Spleen (tissue), 11 donors: ENCODE measurements at regions not wholly inside any gene's neighbourhood (a gene's known extent, or its start where the extent isn't known, plus 50 kb on each side); places are given as distances from the start of the nearest gene placed in this dataset.

ENCODE experiments used
- DNase-seq: peaks from one replicate; pipeline ENCODE4 v3.0.0-alpha.2; 2020
- H3K27ac ChIP-seq, 8 donors: fragments of 200-600 bp; sonication (generic) in 7 of 8; 1 replicate in 4 of 8; 2 replicates in 4 of 8; pipeline versions ENCODE4 v1.5.0 to v1.8.0; 2016 to 2021; ENCODE audit warnings: inconsistent platforms in 4 of 8, mild to moderate bottlenecking in 4 of 8, moderate library complexity in 1 of 8
- H3K27me3 ChIP-seq, 7 donors: fragments of 200-600 bp; sonication (generic) in 6 of 7; replicated peaks in 1 of 7; 1 replicate in 4 of 7; 2 replicates in 3 of 7; pipeline versions ENCODE4 v1.5.0 to v1.8.0; 2016 to 2021; ENCODE audit warnings: inconsistent platforms in 3 of 7, mild to moderate bottlenecking in 1 of 7
- H3K36me3 ChIP-seq, 6 donors: fragments of 200-600 bp; sonication (generic) in 5 of 6; 1 replicate in 4 of 6; 2 replicates in 2 of 6; pipeline versions ENCODE4 v1.5.0 to v1.8.0; 2016 to 2021; ENCODE audit warnings: inconsistent platforms in 2 of 6
- H3K4me1 ChIP-seq, 6 donors: fragments of 200-600 bp; sonication (generic) in 5 of 6; 1 replicate in 3 of 6; 2 replicates in 3 of 6; pipeline versions ENCODE4 v1.5.0 to v1.8.0; 2016 to 2021; ENCODE audit warnings: inconsistent platforms in 3 of 6
- H3K4me3 ChIP-seq, 8 donors: fragments of 200-600 bp; sonication (generic) in 7 of 8; 1 replicate in 4 of 8; 2 replicates in 4 of 8; pipeline versions ENCODE4 v1.5.0 to v1.8.0; 2016 to 2021; ENCODE audit warnings: inconsistent platforms in 4 of 8, mild to moderate bottlenecking in 4 of 8, moderate library complexity in 2 of 8
- H3K9me3 ChIP-seq, 8 donors: fragments of 200-600 bp; sonication (generic) in 7 of 8; 1 replicate in 4 of 8; 2 replicates in 4 of 8; pipeline versions ENCODE4 v1.5.0 to v1.8.0; 2016 to 2021; ENCODE audit warnings: inconsistent platforms in 4 of 8
- CTCF ChIP-seq, 11 experiments: fragments of 200-600 bp in 7 of 11; fragments of 450-650 bp in 4 of 11; sonication (generic) in 4 of 11; IDR thresholded peaks in 8 of 11; conservative IDR thresholded peaks in 3 of 11; 1 replicate in 7 of 11; 2 replicates in 4 of 11; pipeline versions ENCODE4 v1.4.0 to v1.8.0; 2016 to 2021; ENCODE audit warnings: antibody characterized with exemption in 11 of 11, inconsistent platforms in 4 of 11, mild to moderate bottlenecking in 1 of 11
- POLR2A ChIP-seq, 3 donors: fragments of 450-650 bp; IDR thresholded peaks; one replicate each; pipeline ENCODE4 v1.5.1; 2017; ENCODE audit warnings: antibody characterized with exemption in 3 of 3, mild to moderate bottlenecking in 1 of 3
- POLR2AphosphoS5 ChIP-seq, 3 donors: sonication (generic); formaldehyde crosslinking; IDR thresholded peaks; one replicate each; pipeline ENCODE4 v1.5.1; 2017; ENCODE audit warnings: antibody characterized with exemption in 3 of 3
- WGBS, 5 donors: extraction: QIAGEN DNeasy Blood & Tissue Kit in 3 of 5; methylation state at CpG; one replicate each; pipeline versions ENCODE4 v1.1.5 to v1.1.7; 2013 to 2018; 5-methylcytosine and 5-hydroxymethylcytosine counted together
- intact Hi-C: fragments of 100-400 bp; cut with DNase I; formaldehyde crosslinking; loops from one replicate; pipeline ENCODE4 v1.15.0; 2023; ENCODE audit warnings: low total_unique reads
- donor health status: healthy with polysubstance abuse.
- donor health status: DM: no; HTN: no; CAD: no; lungs with moderate emphysema.
- donor health status: DM: no; HTN: no; CAD: no.
- donor health status: Bipolar disorder and iron deficiency.
- donor health status: healthy.
- donor health status: DM: no; HTN: no; CAD: no.
- donor health status: DM: yes; HTN: yes; CAD: no.

GRCh38 chr4:28682847-28683246, 1822.2 kb downstream of the STIM2 start:
- H3K27ac ChIP-seq: no peak overlapping the region
- H3K4me1 ChIP-seq: no peaks in the 10 kb centered on the region
- H3K27me3 ChIP-seq: no peaks in the 10 kb centered on the region
- 54 to 74% (median 65%) methylated on average over 1 of the region's 1 CpG for WGBS, 5 donors
- no peaks in the 10 kb centered on the region for H3K36me3 ChIP-seq
- DNase-seq: no peak
- peaks cover 0 to 4% (median 0%) of the 10 kb centered on the region in 8 donors for H3K9me3 ChIP-seq
- no peak overlapping the region for H3K4me3 ChIP-seq
- no peak for TF ChIP-seq POLR2AphosphoS5 (IDR thresholded peaks at IDR 0.05)
- no peak for TF ChIP-seq POLR2A (IDR thresholded peaks at IDR 0.05)
- intact Hi-C loops: no loop called here

GRCh38 chr4:28686618-28687017, 1826.0 kb downstream of the STIM2 start:
- Histone ChIP-seq H3K4me1 (no peaks in the 10 kb centered on the region), H3K27me3 (no peaks in the 10 kb centered on the region), H3K9me3 (peaks cover 0 to 4% (median 0%) of the 10 kb centered on the region in 8 donors), H3K27ac (no peak overlapping the region), H3K36me3 (no peaks in the 10 kb centered on the region), H3K4me3 (no peak overlapping the region)
- intact Hi-C loops: no loop called here
- TF ChIP-seq POLR2AphosphoS5 (IDR thresholded peaks at IDR 0.05) (no peak), CTCF (IDR thresholded peaks at IDR 0.05 in 8 of 11, conservative IDR thresholded peaks at IDR 0.05 in 3 of 11) (no peak), POLR2A (IDR thresholded peaks at IDR 0.05) (no peak)
- peak; percentile 66 for DNase-seq
- WGBS, 5 donors: 43 to 74% (median 60%) methylated on average over 4 of the region's 4 CpGs

- H3K4me3 ChIP-seq: no peak overlapping the region
- H3K4me1 ChIP-seq: no peaks in the 10 kb centered on the region
- no peaks in the 10 kb centered on the region for H3K36me3 ChIP-seq
- no peak for DNase-seq
- TF ChIP-seq POLR2AphosphoS5 (IDR thresholded peaks at IDR 0.05): no peak
- TF ChIP-seq CTCF (IDR thresholded peaks at IDR 0.05 in 8 of 11, conservative IDR thresholded peaks at IDR 0.05 in 3 of 11): no peak
- no peak for TF ChIP-seq POLR2A (IDR thresholded peaks at IDR 0.05)
- intact Hi-C loops: no loop called here
- 79 to 97% (median 87%) methylated on average over 1 of the region's 1 CpG for WGBS, 5 donors
- H3K27me3 ChIP-seq: no peaks in the 10 kb centered on the region
- peaks cover 0 to 4% (median 0%) of the 10 kb centered on the region in 8 donors for H3K9me3 ChIP-seq
- no peak overlapping the region for H3K27ac ChIP-seq
Measured at GRCh38 chr4:28690890-28691289, 1830.2 kb downstream of the STIM2 start.

GRCh38 chr4:28702571-28702970, 1841.9 kb downstream of the STIM2 start:
- no peaks in the 10 kb centered on the region for H3K27me3 ChIP-seq
- no peak overlapping the region for H3K4me3 ChIP-seq
- TF ChIP-seq CTCF (IDR thresholded peaks at IDR 0.05 in 8 of 11, conservative IDR thresholded peaks at IDR 0.05 in 3 of 11): no peak
- TF ChIP-seq POLR2AphosphoS5 (IDR thresholded peaks at IDR 0.05): no peak
- TF ChIP-seq POLR2A (IDR thresholded peaks at IDR 0.05): no peak
- H3K27ac ChIP-seq: no peak overlapping the region
- H3K4me1 ChIP-seq: no peaks in the 10 kb centered on the region
- intact Hi-C loops: no loop called here
- H3K9me3 ChIP-seq: peaks cover 0 to 11% (median 0%) of the 10 kb centered on the region in 8 donors
- no peak for DNase-seq
- WGBS, 5 donors: 73 to 79% (median 75%) methylated on average over 4 of the region's 4 CpGs
- no peaks in the 10 kb centered on the region for H3K36me3 ChIP-seq

- peaks cover 0 to 16% (median 0%) of the 10 kb centered on the region in 8 donors for H3K9me3 ChIP-seq
- no peak for DNase-seq
- intact Hi-C loops: no loop called here
- 47 to 67% (median 50%) methylated on average over 3 of the region's 3 CpGs for WGBS, 5 donors
- H3K4me3 ChIP-seq: no peak overlapping the region
- H3K27ac ChIP-seq: no peak overlapping the region
- no peaks in the 10 kb centered on the region for H3K4me1 ChIP-seq
- H3K36me3 ChIP-seq: no peaks in the 10 kb centered on the region
- no peaks in the 10 kb centered on the region for H3K27me3 ChIP-seq
- TF ChIP-seq POLR2AphosphoS5 (IDR thresholded peaks at IDR 0.05) (no peak), CTCF (IDR thresholded peaks at IDR 0.05 in 8 of 11, conservative IDR thresholded peaks at IDR 0.05 in 3 of 11) (no peak), POLR2A (IDR thresholded peaks at IDR 0.05) (no peak)
Measured at GRCh38 chr4:28709891-28710290, 1849.2 kb downstream of the STIM2 start.
